NT2/D1 (cell line): ENCODE measurements at regions not wholly inside any gene's neighbourhood (a gene's known extent, or its start where the extent isn't known, plus 50 kb on each side); places are given as distances from the start of the nearest gene placed in this dataset.

Source experiments
- DNase-seq: peaks from one replicate; pipeline ENCODE4 v3.0.0-alpha.2; 2011; ENCODE audit warnings: low read depth, low spot score
- H3K27me3 ChIP-seq: 2 replicates; pipeline ENCODE4 v1.6.0; 2011; ENCODE audit warnings: mild to moderate bottlenecking; ENCODE audit not compliant: insufficient read length, insufficient read depth
- H3K36me3 ChIP-seq: 2 replicates; pipeline ENCODE4 v1.6.1; 2011; ENCODE audit warnings: mild to moderate bottlenecking, low read length, mixed read lengths; ENCODE audit not compliant: insufficient read depth, insufficient read length
- H3K4me1 ChIP-seq: 2 replicates; pipeline ENCODE4 v1.5.1; 2011; ENCODE audit not compliant: insufficient read depth, insufficient read length
- H3K4me3 ChIP-seq: 2 replicates; pipeline ENCODE4 v1.5.1; 2011; ENCODE audit warnings: low read depth; ENCODE audit not compliant: insufficient read length
- H3K9ac ChIP-seq: 2 replicates; pipeline ENCODE4 v1.6.0; 2011; ENCODE audit warnings: low read depth; ENCODE audit not compliant: insufficient read length
- H3K9me3 ChIP-seq: 2 replicates; pipeline ENCODE4 v1.5.1; 2011; ENCODE audit warnings: mild to moderate bottlenecking, low read length; ENCODE audit not compliant: insufficient read depth
- SUZ12 ChIP-seq: IDR thresholded peaks from 2 replicates; pipeline ENCODE4 v1.6.1; 2011; ENCODE audit not compliant: insufficient read length, insufficient read depth; ENCODE audit errors: extremely low read depth
- YY1 ChIP-seq: IDR thresholded peaks from 2 replicates; pipeline ENCODE4 v1.6.1; 2011; ENCODE audit not compliant: insufficient read length, insufficient read depth
- ZNF274 ChIP-seq: IDR thresholded peaks from 2 replicates; pipeline ENCODE4 v1.6.1; 2011; ENCODE audit warnings: mild to moderate bottlenecking, low read depth, low read length

DNA sequence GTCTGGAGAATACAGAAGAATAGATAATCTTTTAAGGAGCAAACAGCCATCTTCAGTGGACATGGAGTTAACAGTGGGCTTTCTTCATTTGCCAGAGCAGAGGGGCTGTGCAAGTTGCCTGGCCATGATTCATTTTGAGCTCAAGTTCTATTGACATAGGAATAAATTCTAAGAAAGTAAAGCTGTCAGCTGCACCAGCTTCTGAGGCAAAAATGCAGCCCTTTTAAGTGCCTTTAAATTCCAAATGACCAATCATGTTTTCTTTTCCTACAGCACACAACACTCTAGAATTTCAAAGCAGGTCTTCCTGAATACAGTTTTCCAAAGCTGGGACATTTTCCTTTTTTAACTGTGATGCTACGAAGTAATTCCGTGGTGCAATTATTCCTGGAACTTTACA lies 246.4 kb upstream of the NT5C1B start:
- Histone ChIP-seq H3K36me3 (no peaks in the 10 kb centered on the region), H3K4me1 (no peaks in the 10 kb centered on the region), H3K27me3 (no peaks in the 10 kb centered on the region), H3K4me3 (no peak overlapping the region), H3K9me3 (no peaks in the 10 kb centered on the region), H3K9ac (no peak overlapping the region)
- TF ChIP-seq SUZ12 (no peak), ZNF274 (no peak), YY1 (no peak)
- DNase-seq = no peak

- no peaks in the 10 kb centered on the region for H3K4me1 ChIP-seq
- no peaks in the 10 kb centered on the region for H3K27me3 ChIP-seq
- H3K36me3 ChIP-seq = no peaks in the 10 kb centered on the region
- no peak overlapping the region for H3K9ac ChIP-seq
- DNase-seq = no peak
- H3K4me3 ChIP-seq = no peak overlapping the region
- H3K9me3 ChIP-seq = no peaks in the 10 kb centered on the region
- TF ChIP-seq ZNF274 (no peak), YY1 (no peak), SUZ12 (no peak)
Observed at GRCh38 chr2:18834341-18834740, 245.0 kb upstream of the NT5C1B start.

GRCh38 chr2:18833941-18834340 lies 244.6 kb upstream of the NT5C1B start:
- H3K4me1 ChIP-seq = no peaks in the 10 kb centered on the region
- no peaks in the 10 kb centered on the region for H3K9me3 ChIP-seq
- H3K9ac ChIP-seq = no peak overlapping the region
- no peaks in the 10 kb centered on the region for H3K36me3 ChIP-seq
- no peaks in the 10 kb centered on the region for H3K27me3 ChIP-seq
- no peak for DNase-seq
- no peak overlapping the region for H3K4me3 ChIP-seq
- TF ChIP-seq ZNF274 (no peak), SUZ12 (no peak), YY1 (no peak)

DNA sequence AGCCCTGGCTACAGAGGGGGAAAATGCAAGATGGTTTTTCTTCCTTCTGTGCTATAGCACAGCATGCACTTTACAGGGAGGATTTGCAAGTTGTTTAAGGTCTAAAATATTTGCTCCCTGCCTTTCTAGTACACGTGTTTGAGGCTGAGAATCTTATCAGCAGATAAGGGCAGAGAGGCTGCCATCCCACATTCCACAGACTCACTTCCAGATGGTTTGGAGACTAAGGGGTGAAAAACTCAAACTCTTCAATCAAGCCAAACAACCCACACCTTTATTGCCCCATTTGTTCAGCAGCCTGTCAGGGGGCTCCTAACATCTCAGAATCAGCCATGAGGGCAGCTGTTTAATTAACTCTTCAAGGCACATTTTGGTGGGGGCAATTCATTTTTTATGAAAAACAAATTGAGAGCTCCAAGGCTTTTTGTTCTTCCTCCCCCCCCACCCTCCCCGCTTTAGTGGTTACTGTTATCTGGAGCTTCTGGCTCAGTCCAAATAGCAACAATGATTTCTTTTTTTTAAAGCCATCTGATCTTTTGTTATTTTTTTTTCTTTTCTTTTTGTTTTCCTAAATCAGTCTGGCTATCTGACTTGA lies 242.6 kb upstream of the NT5C1B start:
- no peaks in the 10 kb centered on the region for H3K4me1 ChIP-seq
- DNase-seq = no peak
- no peak overlapping the region for H3K4me3 ChIP-seq
- no peak for TF ChIP-seq SUZ12
- H3K9ac ChIP-seq = no peak overlapping the region
- H3K27me3 ChIP-seq = no peaks in the 10 kb centered on the region
- H3K36me3 ChIP-seq = no peaks in the 10 kb centered on the region
- H3K9me3 ChIP-seq = no peaks in the 10 kb centered on the region

DNA sequence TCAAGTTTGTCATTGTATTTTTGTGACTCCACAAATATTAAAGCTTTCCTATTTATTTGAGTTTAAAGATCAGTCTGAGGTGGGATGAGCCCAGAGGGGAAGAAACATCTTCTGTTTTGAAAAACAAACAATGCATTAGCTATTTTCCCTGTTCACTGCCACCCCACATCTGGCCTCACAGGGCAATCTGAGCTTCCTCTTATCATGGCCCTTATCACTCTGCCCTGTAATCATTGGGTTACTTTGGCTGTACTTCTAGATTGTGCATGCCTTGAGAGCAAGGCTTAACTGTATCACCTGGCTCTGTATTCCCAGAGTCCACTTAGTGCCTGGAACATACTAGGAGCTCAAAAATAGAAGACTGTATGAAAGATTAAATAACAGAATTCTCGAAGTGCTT lies 241.6 kb upstream of the NT5C1B start:
- no peaks in the 10 kb centered on the region for H3K27me3 ChIP-seq
- H3K4me1 ChIP-seq = no peaks in the 10 kb centered on the region

GRCh38 chr2:18829976-18830375 lies 240.6 kb upstream of the NT5C1B start:
- H3K9me3 ChIP-seq = no peaks in the 10 kb centered on the region
- DNase-seq = no peak
- H3K4me3 ChIP-seq = no peak overlapping the region
- H3K27me3 ChIP-seq = no peaks in the 10 kb centered on the region
- no peak overlapping the region for H3K9ac ChIP-seq
- no peaks in the 10 kb centered on the region for H3K4me1 ChIP-seq
- no peaks in the 10 kb centered on the region for H3K36me3 ChIP-seq
- TF ChIP-seq SUZ12 (no peak), ZNF274 (no peak), YY1 (no peak)

More for the DNA sequence above, 241.6 kb upstream of the NT5C1B start:
- no peak overlapping the region for H3K4me3 ChIP-seq
- no peak for TF ChIP-seq ZNF274
- TF ChIP-seq SUZ12 = no peak
- TF ChIP-seq YY1 = no peak
- H3K9ac ChIP-seq = no peak overlapping the region
- H3K36me3 ChIP-seq = no peaks in the 10 kb centered on the region
- no peaks in the 10 kb centered on the region for H3K9me3 ChIP-seq
- DNase-seq = no peak

GRCh38 chr2:18829251-18829902 lies 240.0 kb upstream of the NT5C1B start:
- Histone ChIP-seq H3K27me3 (no peaks in the 10 kb centered on the region), H3K36me3 (no peaks in the 10 kb centered on the region), H3K9me3 (no peaks in the 10 kb centered on the region), H3K9ac (no peak overlapping the region), H3K4me3 (no peak overlapping the region), H3K4me1 (no peaks in the 10 kb centered on the region)
- no peak for DNase-seq
- TF ChIP-seq YY1 (no peak), SUZ12 (no peak), ZNF274 (no peak)
